H54 (cell line): ENCODE measurements at regions not wholly inside any gene's neighbourhood (a gene's known extent, or its start where the extent isn't known, plus 50 kb on each side); places are given as distances from the start of the nearest gene placed in this dataset.

ENCODE experiments used
- DNase-seq: peaks from one replicate; pipeline ENCODE4 v3.0.0; 2011; ENCODE audit warnings: low spot score, mixed read lengths; ENCODE audit not compliant: insufficient read length
- FAIRE-seq: peaks from 3 replicates; lab custom pipeline; 2011; peaks lifted over from hg19 to GRCh38; lab: Jason Lieb, UNC
- POLR2A ChIP-seq: IDR thresholded peaks from 2 replicates; pipeline ENCODE4 v1.6.1; 2011; ENCODE audit warnings: low read depth, mild to moderate bottlenecking, low read length

DNA sequence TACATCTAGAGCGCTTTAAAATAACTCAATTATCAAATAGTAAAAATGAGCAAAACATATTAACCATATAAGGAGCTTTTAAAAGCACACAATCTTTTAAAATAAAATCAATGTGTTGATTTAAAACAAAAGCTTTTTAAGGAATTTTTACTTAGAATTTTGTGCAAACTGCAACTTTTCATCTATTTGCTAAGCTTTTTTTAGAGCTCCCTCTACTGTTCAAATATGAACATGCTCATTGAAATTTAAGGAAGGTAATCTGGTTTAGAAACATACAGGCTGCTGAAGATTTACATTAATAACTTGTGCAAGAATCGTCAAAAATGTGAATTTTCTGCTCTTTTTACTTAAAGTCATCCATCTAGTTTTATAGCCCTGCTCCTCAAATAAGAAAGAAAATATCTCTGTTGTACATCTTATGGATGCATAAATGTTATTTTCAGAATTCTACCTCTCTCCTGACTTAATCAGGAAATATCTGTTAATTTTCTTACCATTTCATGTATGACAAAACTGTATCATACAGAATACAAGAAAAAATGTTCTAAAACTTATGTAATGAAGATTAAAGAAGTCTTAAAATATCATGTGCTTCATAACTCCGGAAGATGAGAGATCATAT is 469.4 kb upstream of the ROBO2 start:
- no peak for TF ChIP-seq POLR2A
- FAIRE-seq: no peak
- no peak for DNase-seq

DNA sequence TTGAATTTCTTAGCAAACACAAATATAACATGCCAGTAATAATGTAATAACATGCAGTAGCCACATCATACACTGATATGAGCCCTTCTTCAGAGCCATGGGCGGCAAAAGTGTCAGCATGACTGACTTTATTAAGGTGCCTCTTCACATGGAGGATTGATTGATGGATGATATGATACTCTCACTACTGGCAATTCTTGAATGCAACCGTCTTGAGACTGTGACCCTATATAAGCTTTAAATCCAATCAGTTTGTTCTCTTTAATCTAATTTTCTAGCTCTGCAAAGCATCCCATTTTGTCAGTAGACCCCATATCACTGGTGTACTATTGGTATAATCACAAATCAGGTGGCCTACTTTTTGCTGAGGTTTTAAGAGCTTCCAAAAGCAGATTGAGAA is 463.7 kb upstream of the ROBO2 start:
- DNase-seq (no peak), FAIRE-seq (no peak)
- TF ChIP-seq POLR2A: no peak

DNA sequence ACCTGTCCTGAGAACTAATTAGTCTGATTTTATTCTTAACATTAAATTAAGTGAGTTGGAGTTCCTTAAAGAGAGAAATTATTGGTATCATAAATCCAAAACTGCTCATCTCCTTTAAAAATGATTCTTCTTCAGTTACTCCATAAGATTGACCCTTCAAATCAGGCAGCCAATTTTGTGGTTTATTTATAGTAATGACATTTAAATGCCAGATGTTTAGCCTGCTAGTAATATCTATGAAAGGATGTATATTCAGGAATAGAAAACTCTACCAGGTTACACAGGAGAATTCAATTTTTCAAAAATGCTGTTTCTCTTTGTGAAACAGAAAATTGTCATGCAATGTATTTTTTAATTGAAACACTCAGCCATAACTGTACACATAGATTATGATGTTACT is 457.8 kb upstream of the ROBO2 start:
- no peak for FAIRE-seq
- TF ChIP-seq POLR2A: no peak
- DNase-seq: no peak

DNA sequence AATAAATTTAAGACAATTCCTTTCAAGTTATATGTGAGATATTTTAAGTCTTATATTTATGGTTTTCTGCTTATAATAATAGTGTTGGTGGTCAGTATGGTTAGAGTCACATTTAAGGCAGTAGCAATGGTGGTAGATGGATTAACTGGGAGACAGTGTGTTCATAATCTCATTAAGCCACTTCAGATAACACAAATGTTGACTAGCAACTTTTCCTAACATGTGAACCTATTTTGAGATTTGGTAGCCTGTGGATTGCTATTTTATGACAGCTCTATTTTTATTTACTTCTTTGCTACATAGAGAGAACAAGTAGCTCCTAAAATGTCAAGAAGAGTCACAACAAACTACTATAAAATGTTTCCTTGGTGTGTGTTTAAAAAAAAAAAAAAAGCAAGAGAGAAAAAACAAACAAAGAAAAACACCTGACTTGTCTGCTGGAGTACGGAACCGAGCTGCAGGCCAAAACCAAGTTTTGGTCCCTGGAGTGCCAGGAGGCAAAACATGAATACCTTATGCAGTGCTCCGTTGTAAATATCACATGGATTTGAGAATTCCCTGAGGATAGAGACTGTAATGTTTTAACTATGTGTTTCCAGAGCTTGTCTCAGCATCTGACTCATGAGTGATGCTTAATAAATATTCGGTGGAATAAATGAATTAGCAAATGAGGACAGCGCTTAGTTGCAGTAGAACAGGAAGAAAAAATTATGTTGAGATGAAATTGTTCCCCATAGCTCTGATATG is 457.1 kb upstream of the ROBO2 start:
- DNase-seq (no peak), FAIRE-seq (no peak)
- no peak for TF ChIP-seq POLR2A

DNA sequence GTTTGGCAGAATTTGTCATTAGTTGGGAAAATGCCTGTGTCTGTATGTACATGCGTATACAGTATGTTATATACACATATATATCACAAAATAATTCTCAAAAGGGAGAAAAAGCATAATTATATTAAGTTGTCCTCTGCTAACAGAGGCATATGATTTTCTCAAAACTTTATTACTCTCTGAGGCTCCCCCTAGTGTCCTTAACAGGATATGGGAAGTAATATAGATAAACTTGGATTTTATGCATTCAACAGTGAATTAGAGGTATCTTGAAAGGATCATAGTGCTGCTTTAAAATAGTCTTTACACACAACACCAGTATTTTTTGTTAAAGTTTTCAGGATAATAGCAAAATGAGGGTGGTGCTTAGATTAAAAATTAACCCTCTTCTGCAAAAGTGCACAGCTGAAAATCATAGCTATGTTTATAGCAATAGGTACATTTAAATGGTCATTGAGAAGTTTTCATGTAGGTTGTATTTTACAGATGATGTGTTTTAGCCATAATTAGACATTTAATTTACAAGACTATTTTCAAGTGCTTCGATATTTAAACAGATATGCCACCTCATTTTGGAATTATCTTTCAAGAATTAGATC is 454.0 kb upstream of the ROBO2 start:
- DNase-seq (no peak), FAIRE-seq (no peak)
- TF ChIP-seq POLR2A: no peak

DNA sequence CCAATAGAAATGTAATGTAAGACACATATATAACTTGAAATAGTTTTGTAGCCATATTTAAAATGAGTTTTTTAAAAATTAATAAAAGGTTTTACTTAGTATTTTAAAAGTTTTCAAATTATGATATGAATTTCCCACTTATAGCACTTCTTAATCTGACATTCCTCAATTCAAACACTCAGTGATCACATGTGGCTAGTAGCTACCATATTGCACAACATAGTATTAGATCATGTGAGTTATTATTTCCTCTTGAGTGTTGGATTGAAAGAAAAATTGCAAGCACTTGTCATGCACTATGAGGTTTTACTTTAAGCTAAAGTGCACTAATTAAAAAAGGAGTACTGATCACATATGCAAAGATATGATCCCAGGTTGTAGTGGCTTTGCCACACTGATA is 453.4 kb upstream of the ROBO2 start:
- FAIRE-seq (no peak), DNase-seq (no peak)
- TF ChIP-seq POLR2A: no peak

DNA sequence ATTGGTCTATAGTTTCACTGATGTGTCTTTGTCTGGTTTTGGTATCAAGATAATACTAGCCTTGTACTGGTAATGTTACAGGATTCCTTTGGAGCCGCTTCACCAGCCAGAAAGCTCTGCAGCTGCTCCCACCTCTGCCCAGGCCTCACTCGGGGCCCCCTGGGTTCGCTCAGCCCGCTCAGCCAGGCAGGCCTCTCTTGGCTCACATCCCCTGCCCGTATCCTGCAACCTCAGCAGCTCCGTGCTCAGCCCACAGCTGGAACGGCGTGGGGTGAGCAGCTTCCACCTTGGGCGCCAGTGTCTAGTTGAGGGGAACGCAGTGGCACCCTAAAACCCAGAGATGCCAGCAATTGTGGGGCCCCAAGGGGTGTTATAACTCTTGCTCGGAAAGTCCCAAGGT is 429.7 kb upstream of the ROBO2 start:
- TF ChIP-seq POLR2A: no peak
- DNase-seq (no peak), FAIRE-seq (no peak)

DNA sequence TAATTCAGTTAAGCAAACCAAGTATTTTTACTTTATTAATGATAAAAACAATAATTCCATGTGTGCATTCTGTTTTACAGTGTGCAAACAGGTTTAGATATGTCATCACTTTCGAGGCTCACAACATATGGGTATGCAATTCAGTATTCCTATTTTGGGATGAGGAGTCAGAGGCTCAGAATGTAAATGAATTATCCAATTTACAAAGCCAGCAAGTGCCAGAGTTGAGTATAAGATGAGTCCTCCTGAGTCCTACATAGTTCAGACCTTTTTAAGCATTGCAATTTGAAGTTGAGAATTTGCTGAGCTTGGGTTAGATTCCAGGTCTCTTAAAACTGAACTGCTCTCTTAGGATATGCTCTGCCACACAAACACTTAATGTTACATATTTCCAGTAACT is 424.2 kb upstream of the ROBO2 start:
- TF ChIP-seq POLR2A: no peak
- FAIRE-seq (no peak), DNase-seq (no peak)

DNA sequence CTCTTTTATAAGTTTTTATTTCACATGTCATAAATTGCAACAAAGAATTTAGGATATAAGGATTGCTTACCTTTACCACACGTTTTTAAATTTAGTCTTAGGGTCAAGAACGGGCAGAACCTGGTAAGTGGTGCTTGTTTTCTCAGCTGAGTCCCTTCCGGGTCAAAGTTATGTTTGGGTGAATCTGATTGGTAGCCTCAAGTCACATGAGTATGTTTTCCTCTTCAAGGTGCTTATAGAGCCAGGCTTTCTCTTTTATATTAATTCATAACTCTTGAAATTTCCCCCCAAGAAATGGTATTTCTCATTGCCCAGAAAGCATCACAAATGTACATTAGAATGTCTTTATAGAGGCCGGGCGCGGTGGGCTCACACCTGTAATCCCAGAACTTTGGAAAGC is 415.7 kb upstream of the ROBO2 start:
- FAIRE-seq: no peak
- peak; percentile 0 for DNase-seq
- TF ChIP-seq POLR2A: no peak

DNA sequence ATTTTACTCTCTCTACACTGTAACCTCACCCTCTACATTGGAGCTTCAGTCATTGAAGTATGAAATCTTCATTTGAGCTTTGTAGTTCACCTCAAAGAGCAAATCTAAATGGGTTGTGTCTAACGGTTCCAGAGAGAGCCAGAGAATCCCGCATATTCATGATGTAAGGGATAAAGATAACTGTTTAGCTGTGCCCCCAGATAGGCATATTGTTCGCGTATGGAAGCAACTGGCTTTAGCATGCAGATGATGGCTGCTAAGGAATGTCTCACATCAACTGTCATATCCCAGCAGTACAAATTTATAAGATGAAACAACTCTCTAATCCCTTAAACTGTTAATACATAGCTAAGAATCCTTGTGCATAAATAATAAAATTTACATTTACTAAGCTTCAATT is 412.7 kb upstream of the ROBO2 start:
- FAIRE-seq (no peak), DNase-seq (no peak)
- TF ChIP-seq POLR2A: no peak

DNA sequence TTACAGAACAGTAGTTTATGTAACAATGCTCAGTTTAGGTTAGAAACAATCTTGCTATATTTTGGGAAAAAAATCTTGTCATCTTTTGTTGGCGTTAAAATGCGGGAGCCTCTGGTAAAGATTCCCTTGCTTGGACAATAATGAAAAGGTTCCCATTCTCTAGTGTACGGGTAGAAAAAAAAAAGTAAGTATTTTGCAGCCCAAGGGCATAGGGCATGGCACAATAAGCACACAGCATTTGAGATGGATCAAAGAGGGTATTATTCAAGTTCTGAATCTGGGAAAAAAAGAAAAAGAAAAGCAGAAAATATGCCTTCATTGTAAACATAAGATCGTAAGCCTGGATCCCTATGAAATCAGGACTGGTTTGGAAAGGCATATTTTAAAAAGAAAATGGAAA is 408.6 kb upstream of the ROBO2 start:
- TF ChIP-seq POLR2A: no peak
- FAIRE-seq: no peak

DNA sequence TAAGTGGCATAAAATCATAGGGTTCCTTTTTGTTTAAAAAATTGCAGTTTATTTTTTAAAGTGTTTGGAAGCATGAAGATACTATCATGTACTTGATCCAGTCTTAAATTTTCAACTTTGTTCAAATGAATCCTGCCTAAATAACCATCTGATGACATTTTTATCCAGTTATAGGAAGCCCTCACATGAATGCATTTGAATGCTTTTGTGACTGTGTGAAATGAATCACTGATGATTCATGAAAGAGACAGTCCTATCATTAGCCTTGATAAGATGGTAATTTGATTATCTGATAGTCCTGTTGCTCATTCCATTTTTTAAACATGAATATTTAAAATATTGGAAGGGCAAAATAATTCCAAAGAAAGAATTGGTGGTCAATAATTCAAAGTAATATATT is 401.9 kb upstream of the ROBO2 start:
- no peak for FAIRE-seq
- DNase-seq: no peak
- TF ChIP-seq POLR2A: no peak

More for the DNA sequence above, 408.6 kb upstream of the ROBO2 start:
- no peak for DNase-seq

DNA sequence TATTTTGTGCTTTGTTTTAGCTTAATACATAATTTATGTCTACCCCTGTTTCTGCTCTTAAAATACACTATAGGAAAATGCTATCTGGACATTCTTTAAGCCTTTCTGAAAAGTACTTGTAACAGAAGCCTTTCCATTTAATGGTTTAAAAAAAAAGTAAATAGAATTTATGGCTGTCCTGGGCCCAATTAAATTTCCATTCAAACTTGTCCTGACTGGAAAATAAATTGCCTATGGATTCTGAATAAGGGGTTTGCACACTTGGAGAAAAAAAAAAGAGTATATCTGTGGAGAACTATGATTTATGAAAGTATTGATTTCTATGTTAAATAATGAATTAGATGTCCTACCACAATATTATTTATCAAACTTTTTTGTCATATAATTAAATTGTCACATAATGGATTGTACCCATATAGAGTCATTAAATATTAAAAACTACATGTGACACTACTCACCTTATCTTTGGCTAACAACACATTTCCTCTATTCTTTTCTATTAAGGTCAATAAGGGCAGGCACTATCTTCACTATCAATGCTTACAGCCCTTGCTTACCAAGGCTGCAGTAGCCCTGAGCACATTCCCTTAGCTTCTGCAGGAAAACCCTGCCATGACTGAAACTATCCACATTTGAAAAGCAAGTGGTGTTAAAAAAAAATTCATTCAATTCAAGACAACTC is 396.1 kb upstream of the ROBO2 start:
- no peak for FAIRE-seq
- no peak for TF ChIP-seq POLR2A
- no peak for DNase-seq

DNA sequence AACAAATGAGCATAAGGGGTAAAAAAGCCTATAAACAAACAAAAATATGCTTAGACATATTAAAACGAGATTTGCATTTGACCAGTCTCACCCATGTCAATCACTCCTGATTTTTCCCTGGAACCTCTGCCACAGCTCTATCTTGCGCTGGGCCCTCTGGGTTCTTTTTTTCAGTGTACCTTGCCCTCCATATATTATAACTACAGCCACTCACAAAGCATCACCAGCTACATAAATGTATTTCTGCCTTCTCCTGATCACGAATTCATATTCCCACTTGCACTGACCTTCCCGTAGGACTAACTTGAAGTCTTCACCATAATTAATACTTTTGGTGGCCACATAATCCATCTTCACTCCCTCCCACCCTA is 395.6 kb upstream of the ROBO2 start:
- FAIRE-seq (no peak), DNase-seq (no peak)
- no peak for TF ChIP-seq POLR2A

DNA sequence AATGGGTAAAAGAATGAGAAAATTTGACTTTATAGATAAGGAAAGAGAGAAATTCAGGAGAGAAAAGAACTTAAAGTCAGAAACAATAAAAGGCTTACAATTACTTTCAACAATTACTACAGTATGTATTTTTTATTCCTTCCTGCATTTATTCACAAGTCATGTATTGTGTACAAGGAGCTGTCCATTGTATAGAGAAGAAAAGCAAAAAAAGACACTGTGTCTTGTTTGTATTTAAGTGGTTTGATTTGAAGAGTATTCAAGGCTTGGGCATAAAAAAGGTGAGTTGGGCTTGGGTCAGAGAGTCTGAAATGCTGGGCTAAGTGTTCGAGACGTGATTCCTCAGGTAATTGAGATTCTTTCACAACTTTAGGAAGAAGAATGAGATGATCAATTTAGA is 394.2 kb upstream of the ROBO2 start:
- no peak for TF ChIP-seq POLR2A
- FAIRE-seq (no peak), DNase-seq (no peak)
